Progenitor cell of endocrine pancreas (in vitro differentiated cells): ENCODE measurements at regions not wholly inside any gene's neighbourhood (a gene's known extent, or its start where the extent isn't known, plus 50 kb on each side); places are given as distances from the start of the nearest gene placed in this dataset.
"Not testable (repeated sequence)": the region's sequence is repeated elsewhere in the genome, so short reads cannot be mapped to it uniquely, and the experiment has no call there.

Source experiments
- DNase-seq: peaks from one replicate; pipeline ENCODE4 v3.0.0; 2021; ENCODE audit warnings: low spot score; ENCODE audit not compliant: unreplicated experiment
- H3K27ac Mint-ChIP-seq: 2 replicates; pipeline ENCODE4 v1.8.0; 2021; ENCODE audit warnings: mild to moderate bottlenecking, moderate library complexity, mixed read lengths
- H3K27me3 Mint-ChIP-seq: 2 replicates; pipeline ENCODE4 v1.8.0; 2021; ENCODE audit warnings: mixed read lengths
- H3K36me3 Mint-ChIP-seq: 2 replicates; pipeline ENCODE4 v1.8.0; 2022; ENCODE audit warnings: mixed read lengths; ENCODE audit not compliant: insufficient read depth
- H3K4me1 Mint-ChIP-seq: 2 replicates; pipeline ENCODE4 v1.8.0; 2021; ENCODE audit warnings: low read depth, mixed read lengths
- H3K4me3 Mint-ChIP-seq: 2 replicates; pipeline ENCODE4 v1.8.0; 2021; ENCODE audit warnings: low read depth, mild to moderate bottlenecking, moderate library complexity, mixed read lengths
- H3K9me3 Mint-ChIP-seq: 2 replicates; pipeline ENCODE4 v1.8.0; 2021; ENCODE audit warnings: low read depth, mixed read lengths
- CTCF ChIP-seq: fragments of 200-600 bp; sonication (generic); IDR thresholded peaks from one replicate; pipeline ENCODE4 v1.5.0; 2021; ENCODE audit warnings: antibody characterized with exemption, mild to moderate bottlenecking; ENCODE audit not compliant: unreplicated experiment

GRCh38 chr3:163504974-163505373 is 1573.3 kb downstream of the SI start:
- no peak for DNase-seq
- no peaks in the 10 kb centered on the region for H3K36me3 Mint-ChIP-seq
- no peak for TF ChIP-seq CTCF
- no peak overlapping the region for H3K27ac Mint-ChIP-seq
- no peak overlapping the region for H3K4me3 Mint-ChIP-seq
- H3K27me3 Mint-ChIP-seq: no peaks in the 10 kb centered on the region
- no peaks in the 10 kb centered on the region for H3K9me3 Mint-ChIP-seq
- H3K4me1 Mint-ChIP-seq: no peaks in the 10 kb centered on the region

- not testable (repeated sequence) for H3K36me3 Mint-ChIP-seq, H3K27me3 Mint-ChIP-seq, DNase-seq, H3K9me3 Mint-ChIP-seq, H3K27ac Mint-ChIP-seq, H3K4me1 Mint-ChIP-seq, H3K4me3 Mint-ChIP-seq
These were observed 1578.5 kb downstream of the SI start for GRCh38 chr3:163499736-163500219.

GRCh38 chr3:163498842-163499735 is 1579.2 kb downstream of the SI start:
- not testable (repeated sequence) for H3K27me3 Mint-ChIP-seq, DNase-seq, H3K36me3 Mint-ChIP-seq, H3K27ac Mint-ChIP-seq, H3K9me3 Mint-ChIP-seq, H3K4me3 Mint-ChIP-seq, H3K4me1 Mint-ChIP-seq

- Mint-ChIP-seq H3K27ac (no peak overlapping the region), H3K4me1 (no peaks in the 10 kb centered on the region), H3K9me3 (peaks cover 4% of the 10 kb centered on the region), H3K36me3 (no peaks in the 10 kb centered on the region), H3K27me3 (no peaks in the 10 kb centered on the region), H3K4me3 (no peak overlapping the region)
- TF ChIP-seq CTCF: no peak
- no peak for DNase-seq
These were observed 1586.6 kb downstream of the SI start for GRCh38 chr3:163491714-163492113.

- Mint-ChIP-seq H3K27ac (no peak overlapping the region), H3K4me3 (no peak overlapping the region), H3K27me3 (no peaks in the 10 kb centered on the region), H3K9me3 (peaks cover 4% of the 10 kb centered on the region), H3K4me1 (no peaks in the 10 kb centered on the region), H3K36me3 (no peaks in the 10 kb centered on the region)
- TF ChIP-seq CTCF: peak; percentile 50
- DNase-seq: no peak
These were observed 1588.2 kb downstream of the SI start for GRCh38 chr3:163490119-163490518.

- H3K9me3 Mint-ChIP-seq: no peaks in the 10 kb centered on the region
- no peak overlapping the region for H3K4me3 Mint-ChIP-seq
- DNase-seq: no peak
- H3K4me1 Mint-ChIP-seq: no peaks in the 10 kb centered on the region
- TF ChIP-seq CTCF: no peak
- H3K27me3 Mint-ChIP-seq: no peaks in the 10 kb centered on the region
- no peaks in the 10 kb centered on the region for H3K36me3 Mint-ChIP-seq
- H3K27ac Mint-ChIP-seq: no peak overlapping the region
These were observed 1595.6 kb downstream of the SI start for GRCh38 chr3:163482695-163483094.
